SK-N-SH (cell line): ENCODE measurements at regions not wholly inside any gene's neighbourhood (a gene's known extent, or its start where the extent isn't known, plus 50 kb on each side); places are given as distances from the start of the nearest gene placed in this dataset.

Experiments used
- CTCF ChIA-PET: fragments of 300-600, 350-600 bp; formaldehyde crosslinking; extraction: SDS; loops from one replicate; lab custom pipeline; 2021; lab: Yijun Ruan, JAX
- POLR2A ChIA-PET: fragments of 350-600 bp; sonication (Branson Sonifier 250); formaldehyde crosslinking; extraction: SDS; loops from one replicate; lab custom pipeline; 2020; ENCODE audit warnings: antibody characterized with exemption, inconsistent platforms; lab: Yijun Ruan, JAX
- DNase-seq: peaks from one replicate; pipeline ENCODE4 v3.0.0; 2012
- H2AFZ ChIP-seq: fragments of 200-600 bp; sonication (generic); 2 replicates; pipeline ENCODE4 v1.8.1; 2016; ENCODE audit warnings: antibody characterized with exemption, mild to moderate bottlenecking, low read depth
- H3F3A ChIP-seq: fragments of 200-600 bp; sonication (generic); replicated peaks from 2 replicates; pipeline ENCODE3; 2016; ENCODE audit warnings: antibody characterized with exemption, mild to moderate bottlenecking; ENCODE audit not compliant: insufficient read depth
- H3K27ac ChIP-seq, 2 experiments: fragments of 200-500 bp in 1 of 2; fragments of 200-600 bp in 1 of 2; sonication (Bioruptor generic) in 1 of 2; sonication (generic), shearing (Covaris generic) in 1 of 2; 2 replicates each; pipeline versions ENCODE4 v1.5.1 to v1.6.1; 2014 to 2016; ENCODE audit warnings: low read depth in 2 of 2, inconsistent platforms in 1 of 2, low read length in 1 of 2, mild to moderate bottlenecking in 1 of 2, mixed read lengths in 1 of 2
- H3K27me3 ChIP-seq: fragments of 200-600 bp; sonication (generic), shearing (Covaris generic); 2 replicates; pipeline ENCODE4 v1.6.1; 2016; ENCODE audit warnings: mixed run types; ENCODE audit not compliant: insufficient read depth
- H3K36me3 ChIP-seq, 2 experiments: fragments of 200-500 bp in 1 of 2; fragments of 200-600 bp in 1 of 2; sonication (Bioruptor generic) in 1 of 2; sonication (generic) in 1 of 2; replicated peaks in 1 of 2; 2 replicates each; pipeline versions ENCODE3 to v1.5.1; 2014 to 2016; ENCODE audit warnings: low read length in 1 of 2, mild to moderate bottlenecking in 1 of 2; ENCODE audit not compliant: insufficient read depth in 2 of 2, control insufficient read depth in 1 of 2
- H3K4me1 ChIP-seq, 2 experiments: fragments of 200-500 bp in 1 of 2; fragments of 200-600 bp in 1 of 2; sonication (Bioruptor generic) in 1 of 2; sonication (generic), shearing (Covaris generic) in 1 of 2; 2 replicates each; pipeline versions ENCODE4 v1.5.1 to v1.6.1; 2014 to 2016; ENCODE audit warnings: low read depth in 1 of 2, low read length in 1 of 2, mixed run types in 1 of 2; ENCODE audit not compliant: insufficient read depth in 2 of 2, control insufficient read depth in 1 of 2
- H3K4me2 ChIP-seq: fragments of 200-600 bp; sonication (generic), shearing (Covaris generic); 2 replicates; pipeline ENCODE4 v1.6.1; 2017; ENCODE audit warnings: mixed run types
- H3K4me3 ChIP-seq, 2 experiments: fragments of 200-500 bp in 1 of 2; fragments of 200-600 bp in 1 of 2; sonication (Bioruptor generic) in 1 of 2; sonication (generic), shearing (Covaris generic) in 1 of 2; 2 replicates each; pipeline versions ENCODE4 v1.5.1 to v1.8.1; 2014 to 2016; ENCODE audit warnings: low read depth in 2 of 2, inconsistent platforms in 1 of 2, low read length in 1 of 2, mild to moderate bottlenecking in 1 of 2, mixed read lengths in 1 of 2, moderate library complexity in 1 of 2
- H3K79me2 ChIP-seq: fragments of 200-600 bp; sonication (generic); 2 replicates; pipeline ENCODE4 v1.8.1; 2017; ENCODE audit warnings: mild to moderate bottlenecking; ENCODE audit not compliant: insufficient read depth
- H3K9ac ChIP-seq: fragments of 200-600 bp; sonication (generic); 2 replicates; pipeline ENCODE4 v1.6.1; 2017; ENCODE audit warnings: mixed run types
- H3K9me2 ChIP-seq: fragments of 200-600 bp; sonication (generic); 2 replicates; pipeline ENCODE4 v1.6.1; 2017; ENCODE audit warnings: mixed run types
- H3K9me3 ChIP-seq: fragments of 200-600 bp; sonication (generic); 2 replicates; pipeline ENCODE4 v1.6.1; 2017; ENCODE audit warnings: mixed run types, mild to moderate bottlenecking, moderate library complexity
- H4K20me1 ChIP-seq: fragments of 200-600 bp; sonication (generic); 2 replicates; pipeline ENCODE4 v1.6.1; 2017; ENCODE audit warnings: mild to moderate bottlenecking, mixed run types; ENCODE audit not compliant: insufficient read depth
- CHD2 ChIP-seq: fragments of 150-350 bp; IDR thresholded peaks from 2 replicates; pipeline ENCODE4 v1.6.1; 2018; ENCODE audit warnings: low read length; ENCODE audit not compliant: partially characterized antibody
- CTCF ChIP-seq: fragments of 200-600 bp; sonication (generic); IDR thresholded peaks from 2 replicates; pipeline ENCODE4 v1.6.1; 2017; ENCODE audit warnings: antibody characterized with exemption, mild to moderate bottlenecking, moderate library complexity
- EZH2phosphoT487 ChIP-seq: fragments of 200-600 bp; sonication (generic); IDR thresholded peaks from 2 replicates; pipeline ENCODE4 v1.6.1; 2017; ENCODE audit warnings: low read depth, mixed run types, mild to moderate bottlenecking, antibody characterized with exemption, moderate library complexity, borderline replicate concordance
- FOSL2 ChIP-seq: IDR thresholded peaks from 2 replicates; pipeline ENCODE4 v1.4.0; 2012; ENCODE audit warnings: low read depth, mild to moderate bottlenecking, moderate library complexity, borderline replicate concordance
- GABPA ChIP-seq: IDR thresholded peaks from 2 replicates; pipeline ENCODE4 v1.4.0; 2012; ENCODE audit warnings: low read depth, mild to moderate bottlenecking
- MEF2A ChIP-seq: IDR thresholded peaks from 2 replicates; pipeline ENCODE4 v1.4.0; 2012; ENCODE audit warnings: low read depth, borderline replicate concordance
- NFIC ChIP-seq: IDR thresholded peaks from 2 replicates; pipeline ENCODE4 v1.4.0; 2012; ENCODE audit warnings: borderline replicate concordance
- NRF1 ChIP-seq: IDR thresholded peaks from 2 replicates; pipeline ENCODE4 v1.6.1; 2012; ENCODE audit warnings: low read depth, mild to moderate bottlenecking, low read length
- RAD21 ChIP-seq: IDR thresholded peaks from 2 replicates; pipeline ENCODE4 v1.6.1; 2012; ENCODE audit warnings: mild to moderate bottlenecking, low read length
- RCOR1 ChIP-seq: fragments of 150-350 bp; IDR thresholded peaks from 2 replicates; pipeline ENCODE4 v1.6.1; 2017; ENCODE audit warnings: antibody characterized with exemption, low read length
- RFX5 ChIP-seq: IDR thresholded peaks from 2 replicates; pipeline ENCODE4 v1.6.1; 2012; ENCODE audit warnings: mild to moderate bottlenecking, improper control_type of control experiment, low read length
- SMC3 ChIP-seq: IDR thresholded peaks from 2 replicates; pipeline ENCODE4 v1.6.1; 2012; ENCODE audit warnings: low read depth, low read length, improper control_type of control experiment
- TAF1 ChIP-seq: IDR thresholded peaks from 2 replicates; pipeline ENCODE4 v1.6.1; 2012; ENCODE audit warnings: low read depth, mild to moderate bottlenecking, low read length, moderate library complexity, borderline replicate concordance
- TEAD4 ChIP-seq: IDR thresholded peaks from 2 replicates; pipeline ENCODE4 v1.4.0; 2012; ENCODE audit warnings: mild to moderate bottlenecking, borderline replicate concordance; ENCODE audit not compliant: insufficient read depth
- YY1 ChIP-seq: IDR thresholded peaks from 2 replicates; pipeline ENCODE4 v1.4.0; 2012; ENCODE audit warnings: low read depth, mild to moderate bottlenecking
- WGBS: methylation state at CpG from one replicate; pipeline ENCODE4 v1.1.6; 2017; ENCODE audit warnings: low lambda C conversion rate; 5-methylcytosine and 5-hydroxymethylcytosine counted together

GRCh38 chr13:47549219-47549752 lies 451.8 kb downstream of the SUCLA2 start:
- H4K20me1 ChIP-seq = no peaks in the 10 kb centered on the region
- H3K4me3 ChIP-seq = no peak overlapping the region
- H3K79me2 ChIP-seq = no peaks in the 10 kb centered on the region
- CTCF ChIA-PET = interaction anchor here (0.9 kb wide), 1 partner anchor 568 kb away, joined by 4 read pairs; no protein-coding TSS in a partner anchor
- WGBS = 37% methylated on average over 3 of the region's 3 CpGs
- H3K27ac ChIP-seq = no peak overlapping the region
- no peaks in the 10 kb centered on the region for H3K9me2 ChIP-seq
- H3K27me3 ChIP-seq = no peaks in the 10 kb centered on the region
- DNase-seq = no peak
- no peak overlapping the region for H2AFZ ChIP-seq
- H3K9me3 ChIP-seq = no peaks in the 10 kb centered on the region
- peaks cover 0 to 10% of the 10 kb centered on the region in 2 experiments; a peak in 1 of 4 replicates for H3K4me1 ChIP-seq
- H3K36me3 ChIP-seq = no peaks in the 10 kb centered on the region
- TF ChIP-seq RCOR1 (no peak), RAD21 (no peak), CTCF (peak; percentile 15; the same call in 1 of the 2 replicates)
- no peaks in the 10 kb centered on the region for H3F3A ChIP-seq
- no peak overlapping the region for H3K4me2 ChIP-seq
- no peak overlapping the region for H3K9ac ChIP-seq
- POLR2A ChIA-PET = no interaction called here

GRCh38 chr13:47548294-47548840 lies 452.7 kb downstream of the SUCLA2 start:
- no peaks in the 10 kb centered on the region for H3K27me3 ChIP-seq
- no peak for DNase-seq
- H3K9me2 ChIP-seq = no peaks in the 10 kb centered on the region
- no peaks in the 10 kb centered on the region for H4K20me1 ChIP-seq
- no peak overlapping the region for H3K4me3 ChIP-seq
- no peaks in the 10 kb centered on the region for H3K36me3 ChIP-seq
- H2AFZ ChIP-seq = no peak overlapping the region
- ChIA-PET CTCF (interaction anchor here (1.8 kb wide), 1 partner anchor 106 kb away, joined by 4 read pairs; no protein-coding TSS in a partner anchor), POLR2A (no interaction called here)
- TF ChIP-seq SMC3 (no peak), MEF2A (no peak), FOSL2 (no peak), RAD21 (no peak), NRF1 (no peak), RFX5 (no peak), TAF1 (no peak), TEAD4 (no peak), EZH2phosphoT487 (no peak), NFIC (no peak), GABPA (no peak), CHD2 (no peak), YY1 (no peak)
- 63% methylated on average over 3 of the region's 4 CpGs for WGBS
- H3K79me2 ChIP-seq = no peaks in the 10 kb centered on the region
- no peak overlapping the region for H3K9ac ChIP-seq
- H3K4me2 ChIP-seq = no peak overlapping the region
- no peaks in the 10 kb centered on the region for H3K9me3 ChIP-seq
- H3K27ac ChIP-seq = no peak overlapping the region
- H3F3A ChIP-seq = no peaks in the 10 kb centered on the region
- peaks cover 0 to 10% of the 10 kb centered on the region in 2 experiments; a peak in 1 of 4 replicates for H3K4me1 ChIP-seq
